GM12891 (cell line): ENCODE measurements at regions not wholly inside any gene's neighbourhood (a gene's known extent, or its start where the extent isn't known, plus 50 kb on each side); places are given as distances from the start of the nearest gene placed in this dataset.

Experiments used
- POLR2A ChIP-seq: IDR thresholded peaks from 2 replicates; pipeline ENCODE4 v1.6.1; 2011; ENCODE audit warnings: low read depth, low read length, control low read depth
- POLR2AphosphoS5 ChIP-seq: IDR thresholded peaks from 2 replicates; pipeline ENCODE4 v1.6.1; 2011; ENCODE audit warnings: low read depth, low read length, control low read depth
- TAF1 ChIP-seq: IDR thresholded peaks from 2 replicates; pipeline ENCODE4 v1.6.1; 2011; ENCODE audit warnings: low read depth, low read length, control low read depth

GRCh38 chr6:100288311-100288710 lies 176.4 kb downstream of the SIM1 start:
- TF ChIP-seq TAF1 (no peak), POLR2A (no peak), POLR2AphosphoS5 (no peak)
